ENCODE measurements at regions not wholly inside any gene's neighbourhood (a gene's known extent, or its start where the extent isn't known, plus 50 kb on each side); places are given as distances from the start of the nearest gene placed in this dataset.

DNA sequence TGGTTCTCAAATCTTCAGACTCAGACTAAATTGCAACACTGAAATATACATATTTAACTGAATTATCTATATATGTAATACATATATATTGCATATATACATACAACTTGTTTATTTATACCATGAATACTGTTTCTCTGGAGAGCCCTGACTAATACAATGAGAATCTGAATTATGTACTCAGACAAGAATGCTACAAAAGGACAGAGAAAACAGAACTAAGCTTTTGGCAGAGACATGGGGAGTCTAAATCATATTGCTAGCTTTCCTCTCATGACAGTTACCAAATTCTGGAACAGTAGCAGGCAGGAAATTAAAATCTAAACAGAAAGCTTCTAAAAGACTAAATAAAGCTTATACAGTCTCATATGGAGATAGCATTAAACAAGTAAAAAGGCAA is 142.4 kb upstream of the KCNMB2 start:
- no peaks in the 10 kb centered on the region for H3K27me3 ChIP-seq
- H3K9me3 ChIP-seq (ENCODE audit: low read depth): no peaks in the 10 kb centered on the region
- no peak overlapping the region for H3K27ac ChIP-seq
- DNase-seq (ENCODE audit: low read depth in 1 of 2, low spot score in 1 of 2): peak in 1 of 2 donors; percentile 80
- H3K36me3 ChIP-seq: no peaks in the 10 kb centered on the region
- H3K4me1 ChIP-seq (ENCODE audit: low read depth): no peaks in the 10 kb centered on the region
- TF ChIP-seq, protein P1, sequence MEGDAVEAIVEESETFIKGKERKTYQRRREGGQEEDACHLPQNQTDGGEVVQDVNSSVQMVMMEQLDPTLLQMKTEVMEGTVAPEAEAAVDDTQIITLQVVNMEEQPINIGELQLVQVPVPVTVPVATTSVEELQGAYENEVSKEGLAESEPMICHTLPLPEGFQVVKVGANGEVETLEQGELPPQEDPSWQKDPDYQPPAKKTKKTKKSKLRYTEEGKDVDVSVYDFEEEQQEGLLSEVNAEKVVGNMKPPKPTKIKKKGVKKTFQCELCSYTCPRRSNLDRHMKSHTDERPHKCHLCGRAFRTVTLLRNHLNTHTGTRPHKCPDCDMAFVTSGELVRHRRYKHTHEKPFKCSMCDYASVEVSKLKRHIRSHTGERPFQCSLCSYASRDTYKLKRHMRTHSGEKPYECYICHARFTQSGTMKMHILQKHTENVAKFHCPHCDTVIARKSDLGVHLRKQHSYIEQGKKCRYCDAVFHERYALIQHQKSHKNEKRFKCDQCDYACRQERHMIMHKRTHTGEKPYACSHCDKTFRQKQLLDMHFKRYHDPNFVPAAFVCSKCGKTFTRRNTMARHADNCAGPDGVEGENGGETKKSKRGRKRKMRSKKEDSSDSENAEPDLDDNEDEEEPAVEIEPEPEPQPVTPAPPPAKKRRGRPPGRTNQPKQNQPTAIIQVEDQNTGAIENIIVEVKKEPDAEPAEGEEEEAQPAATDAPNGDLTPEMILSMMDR (IDR thresholded peaks at IDR 0.05; ENCODE audit: low read depth, low read length): no peak
- H3K4me3 ChIP-seq: no peak overlapping the region

DNA sequence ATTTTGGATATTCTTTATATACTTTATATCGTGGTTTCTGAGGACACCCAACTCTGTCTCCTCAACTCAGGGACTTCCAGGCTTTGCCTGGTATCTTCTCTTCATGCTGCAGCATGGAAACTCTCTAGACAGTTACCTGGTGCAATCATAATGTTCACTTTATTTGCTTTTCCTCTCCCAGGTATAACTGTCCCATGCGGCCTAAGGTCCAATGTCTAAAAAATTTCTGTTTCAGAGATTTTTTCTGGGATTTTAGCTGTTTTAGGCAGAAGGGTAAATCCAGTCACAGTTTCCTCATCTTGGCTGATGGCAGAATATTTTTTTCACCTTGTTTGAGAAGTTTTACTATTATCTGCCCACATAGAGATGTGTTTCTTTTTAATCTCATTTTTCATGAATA is 139.9 kb upstream of the KCNMB2 start:
- Histone ChIP-seq H3K27ac (no peak overlapping the region), H3K36me3 (no peaks in the 10 kb centered on the region), H3K9me3 (ENCODE audit: low read depth) (no peaks in the 10 kb centered on the region), H3K4me1 (ENCODE audit: low read depth) (no peaks in the 10 kb centered on the region), H3K4me3 (no peak overlapping the region), H3K27me3 (no peaks in the 10 kb centered on the region)
- TF ChIP-seq, protein P1 (IDR thresholded peaks at IDR 0.05; ENCODE audit: low read depth, low read length): no peak
- no peak for DNase-seq (ENCODE audit: low read depth in 1 of 2, low spot score in 1 of 2)

DNA sequence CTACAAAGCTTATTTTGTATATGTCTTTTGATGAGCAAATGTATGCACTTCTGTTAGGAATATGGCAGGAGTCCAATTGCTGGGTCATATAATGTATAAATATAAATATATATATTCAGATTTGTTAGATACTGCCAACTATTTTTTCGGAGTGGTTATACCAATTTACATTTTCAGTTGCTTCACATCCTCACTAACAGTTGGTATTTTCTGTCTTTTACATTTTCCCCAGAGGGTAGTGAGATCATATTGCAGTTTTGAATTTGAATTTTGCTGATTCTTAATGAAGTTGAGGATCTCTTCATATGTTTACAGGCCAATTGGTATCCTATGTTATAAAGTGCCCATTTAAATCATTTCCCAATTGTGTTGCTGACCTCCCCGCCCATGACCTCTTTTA is 139.0 kb upstream of the KCNMB2 start:
- Histone ChIP-seq H3K4me1 (ENCODE audit: low read depth) (no peaks in the 10 kb centered on the region), H3K9me3 (ENCODE audit: low read depth) (no peaks in the 10 kb centered on the region), H3K27me3 (no peaks in the 10 kb centered on the region), H3K36me3 (no peaks in the 10 kb centered on the region), H3K27ac (no peak overlapping the region), H3K4me3 (no peak overlapping the region)
- TF ChIP-seq, protein P1 (IDR thresholded peaks at IDR 0.05; ENCODE audit: low read depth, low read length): no peak
- DNase-seq (ENCODE audit: low read depth in 1 of 2, low spot score in 1 of 2): no peak

DNA sequence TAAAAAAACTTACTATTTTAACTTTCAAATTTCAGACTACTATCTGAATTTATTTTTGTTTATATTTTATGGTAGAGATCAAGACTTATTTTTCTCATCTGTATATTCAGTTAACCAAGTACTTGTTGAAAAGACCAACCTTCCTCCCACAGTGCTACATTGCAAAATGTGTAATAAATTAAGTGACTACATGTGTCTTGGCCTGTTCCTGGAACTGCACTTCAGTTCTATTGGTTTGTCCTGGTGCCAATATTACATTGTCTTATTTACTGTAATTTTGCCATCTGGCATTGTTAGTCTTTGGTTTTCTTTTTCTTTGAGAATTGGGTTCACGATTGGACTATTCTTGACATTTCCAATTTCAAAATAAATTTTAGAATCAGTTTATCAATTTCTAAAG is 138.4 kb upstream of the KCNMB2 start:
- Histone ChIP-seq H3K27ac (no peak overlapping the region), H3K36me3 (no peaks in the 10 kb centered on the region), H3K4me3 (no peak overlapping the region), H3K4me1 (ENCODE audit: low read depth) (no peaks in the 10 kb centered on the region), H3K27me3 (no peaks in the 10 kb centered on the region), H3K9me3 (ENCODE audit: low read depth) (no peaks in the 10 kb centered on the region)
- no peak for DNase-seq (ENCODE audit: low read depth in 1 of 2, low spot score in 1 of 2)
- TF ChIP-seq, protein P1 (IDR thresholded peaks at IDR 0.05; ENCODE audit: low read depth, low read length): no peak

DNA sequence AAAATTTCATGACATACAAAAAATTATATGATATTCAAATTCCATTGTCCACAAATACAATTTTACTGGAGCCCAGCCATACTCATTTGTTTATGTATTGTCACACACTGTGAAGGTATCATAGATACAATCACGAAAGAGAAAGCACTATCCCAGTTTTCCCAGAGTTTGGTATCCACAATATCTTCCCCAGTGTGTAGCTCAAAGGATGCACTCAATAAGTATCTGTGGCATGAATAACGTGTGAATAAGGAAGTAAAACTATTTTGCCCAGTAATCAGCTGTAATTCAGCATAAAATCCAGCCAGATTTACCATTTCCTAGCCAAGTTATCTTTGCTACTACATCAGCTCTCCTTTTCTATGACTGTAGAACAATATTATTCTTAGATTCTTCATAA is 131.3 kb upstream of the KCNMB2 start:
- Histone ChIP-seq H3K27me3 (no peaks in the 10 kb centered on the region), H3K36me3 (no peaks in the 10 kb centered on the region), H3K27ac (no peak overlapping the region), H3K4me3 (no peak overlapping the region), H3K4me1 (ENCODE audit: low read depth) (no peaks in the 10 kb centered on the region), H3K9me3 (ENCODE audit: low read depth) (no peaks in the 10 kb centered on the region)
- TF ChIP-seq, protein P1 (IDR thresholded peaks at IDR 0.05; ENCODE audit: low read depth, low read length): no peak
- no peak for DNase-seq (ENCODE audit: low read depth in 1 of 2, low spot score in 1 of 2)

DNA sequence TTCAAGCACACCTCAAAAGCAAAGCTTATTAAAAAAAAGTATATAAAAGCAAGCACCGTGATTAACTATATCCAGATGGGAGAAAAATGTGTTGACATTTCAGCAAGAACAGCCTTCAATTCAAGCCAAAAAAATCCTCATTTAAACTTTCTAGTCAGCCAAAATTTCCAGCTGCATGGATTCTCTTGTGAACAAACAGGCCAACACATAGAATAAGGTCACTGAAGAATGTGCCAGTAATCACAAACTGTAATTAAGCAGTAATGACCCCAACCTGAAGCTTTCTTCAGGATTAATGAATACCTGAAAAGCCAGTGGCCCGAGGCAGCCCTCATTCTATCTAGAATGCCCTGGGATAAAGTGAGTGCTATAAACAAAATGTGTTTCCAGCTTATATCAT is 130.7 kb upstream of the KCNMB2 start:
- Histone ChIP-seq H3K4me1 (ENCODE audit: low read depth) (no peaks in the 10 kb centered on the region), H3K9me3 (ENCODE audit: low read depth) (no peaks in the 10 kb centered on the region), H3K4me3 (no peak overlapping the region), H3K36me3 (no peaks in the 10 kb centered on the region), H3K27ac (no peak overlapping the region), H3K27me3 (no peaks in the 10 kb centered on the region)
- peak in 1 of 2 donors; percentile 45 for DNase-seq (ENCODE audit: low read depth in 1 of 2, low spot score in 1 of 2)
- TF ChIP-seq, protein P1 (IDR thresholded peaks at IDR 0.05; ENCODE audit: low read depth, low read length): no peak
